HUES48 (cell line): ENCODE measurements at regions not wholly inside any gene's neighbourhood (a gene's known extent, or its start where the extent isn't known, plus 50 kb on each side); places are given as distances from the start of the nearest gene placed in this dataset.
A peak's percentile ranks its signal among the peaks of the same experiment; 100 is the strongest.
"Not testable (repeated sequence)": the region's sequence is repeated elsewhere in the genome, so short reads cannot be mapped to it uniquely, and the experiment has no call there.

Experiments used
- H3K27ac ChIP-seq: one replicate; pipeline ENCODE4 v1.7.0; 2013; ENCODE audit warnings: low read depth, low read length, inconsistent platforms
- H3K27me3 ChIP-seq: 2 replicates; pipeline ENCODE4 v1.6.1; 2013; ENCODE audit warnings: mild to moderate bottlenecking, low read length; ENCODE audit not compliant: control insufficient read depth, insufficient read depth
- H3K36me3 ChIP-seq: 2 replicates; pipeline ENCODE4 v1.6.1; 2013; ENCODE audit warnings: low read length; ENCODE audit not compliant: control insufficient read depth, insufficient read depth
- H3K4me1 ChIP-seq: 2 replicates; pipeline ENCODE4 v1.6.1; 2013; ENCODE audit warnings: mild to moderate bottlenecking, low read length; ENCODE audit not compliant: control insufficient read depth, insufficient read depth
- H3K4me3 ChIP-seq: 2 replicates; pipeline ENCODE4 v1.5.1; 2013; ENCODE audit warnings: mild to moderate bottlenecking, low read depth, low read length
- H3K9ac ChIP-seq: 2 replicates; pipeline ENCODE4 v1.6.1; 2013; ENCODE audit warnings: mild to moderate bottlenecking, low read depth, low read length, moderate library complexity
- H3K9me3 ChIP-seq: 2 replicates; pipeline ENCODE4 v1.6.1; 2013; ENCODE audit warnings: low read length; ENCODE audit not compliant: control insufficient read depth, insufficient read depth

DNA sequence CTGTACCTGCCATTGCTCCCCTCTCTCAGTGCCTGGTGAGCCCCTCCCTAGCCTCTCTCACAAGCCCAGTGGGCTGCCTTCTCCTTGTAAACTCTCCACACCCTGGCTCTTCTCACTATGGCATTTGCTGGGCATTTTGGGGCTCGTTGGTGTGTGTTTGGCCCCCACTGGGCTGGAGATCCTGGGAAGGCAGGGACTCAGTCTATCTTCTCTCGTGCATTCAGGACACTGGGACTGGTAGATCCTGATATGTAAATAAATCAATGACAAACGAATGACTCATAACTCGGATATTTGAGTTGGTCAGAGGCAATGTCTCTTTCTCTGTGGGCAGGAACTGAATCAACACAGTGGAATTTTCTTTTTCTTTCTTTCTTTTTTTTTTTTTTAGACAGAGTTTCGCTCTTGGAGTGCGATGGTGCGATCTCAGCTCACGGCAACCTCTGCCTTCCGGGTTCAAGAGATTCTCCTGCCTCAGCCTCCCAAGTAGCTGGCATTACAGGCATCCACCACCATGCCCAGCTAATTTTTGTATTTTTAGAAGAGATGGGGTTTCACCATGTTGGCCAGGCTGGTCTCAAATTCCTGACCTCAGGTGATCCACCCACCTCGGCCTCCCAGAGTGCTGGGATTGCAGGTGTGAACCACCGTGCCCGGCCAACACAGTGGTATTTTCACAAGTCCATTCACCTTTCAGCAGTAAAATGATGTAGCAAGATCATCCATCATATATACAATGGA lies 144.6 kb upstream of the SPRED2 start:
- Histone ChIP-seq H3K4me3 (no peak overlapping the region), H3K9ac (no peak overlapping the region), H3K27ac (peak overlapping the region; percentile 74), H3K27me3 (no peaks in the 10 kb centered on the region), H3K9me3 (no peaks in the 10 kb centered on the region), H3K4me1 (peaks cover 19% of the 10 kb centered on the region), H3K36me3 (no peaks in the 10 kb centered on the region)

DNA sequence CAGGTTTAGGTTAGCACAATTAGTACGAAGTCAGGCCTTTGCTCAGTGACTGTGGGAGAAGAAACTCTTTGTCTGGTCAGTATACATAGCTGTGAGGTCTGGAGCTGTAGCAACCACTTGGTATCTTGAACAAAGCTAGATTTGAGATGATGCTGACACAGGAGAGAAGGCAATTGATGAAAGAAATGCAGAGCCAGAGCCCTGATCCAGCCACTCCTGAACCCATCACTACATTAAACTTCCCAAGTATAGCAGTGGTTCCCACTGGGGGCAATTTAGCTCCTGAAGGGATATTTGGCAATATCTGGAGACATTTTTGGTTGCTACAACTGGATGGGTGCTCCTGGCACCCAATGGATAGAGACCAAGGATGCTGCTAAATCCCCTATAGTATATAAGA lies 143.9 kb upstream of the SPRED2 start:
- Histone ChIP-seq H3K9ac (no peak overlapping the region), H3K4me1 (peaks cover 19% of the 10 kb centered on the region), H3K4me3 (no peak overlapping the region), H3K36me3 (no peaks in the 10 kb centered on the region), H3K9me3 (no peaks in the 10 kb centered on the region), H3K27me3 (no peaks in the 10 kb centered on the region), H3K27ac (peak overlapping the region; percentile 74)

DNA sequence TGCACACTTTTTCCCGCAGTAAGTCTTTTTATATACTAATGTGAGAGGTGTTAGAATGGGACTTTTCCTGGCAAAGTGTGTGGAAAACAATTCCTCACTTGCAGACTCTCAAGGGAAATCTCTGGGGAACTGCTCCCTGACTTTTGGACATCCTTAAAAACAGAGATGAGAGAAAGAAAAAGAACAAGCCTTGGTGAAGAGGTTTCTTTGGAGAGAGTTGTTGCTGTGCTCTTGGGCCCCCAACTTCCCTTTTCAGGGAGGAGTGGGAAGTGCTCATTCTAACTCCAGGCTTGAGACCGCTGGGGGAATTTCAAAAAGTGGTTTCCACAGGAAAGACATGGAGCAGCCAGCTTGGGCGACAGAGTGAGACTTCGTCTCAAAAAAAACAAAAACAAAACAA lies 142.6 kb upstream of the SPRED2 start:
- Histone ChIP-seq H3K9ac (no peak overlapping the region), H3K27me3 (no peaks in the 10 kb centered on the region), H3K4me3 (no peak overlapping the region), H3K4me1 (peaks cover 17% of the 10 kb centered on the region), H3K9me3 (no peaks in the 10 kb centered on the region), H3K36me3 (no peaks in the 10 kb centered on the region), H3K27ac (peak overlapping the region; percentile 4)

- H3K27ac ChIP-seq, H3K27me3 ChIP-seq, H3K4me3 ChIP-seq, H3K9ac ChIP-seq, H3K9me3 ChIP-seq, H3K36me3 ChIP-seq, H3K4me1 ChIP-seq: not testable (repeated sequence)
These were observed 136.4 kb upstream of the SPRED2 start for GRCh38 chr2:65568656-65569440.

DNA sequence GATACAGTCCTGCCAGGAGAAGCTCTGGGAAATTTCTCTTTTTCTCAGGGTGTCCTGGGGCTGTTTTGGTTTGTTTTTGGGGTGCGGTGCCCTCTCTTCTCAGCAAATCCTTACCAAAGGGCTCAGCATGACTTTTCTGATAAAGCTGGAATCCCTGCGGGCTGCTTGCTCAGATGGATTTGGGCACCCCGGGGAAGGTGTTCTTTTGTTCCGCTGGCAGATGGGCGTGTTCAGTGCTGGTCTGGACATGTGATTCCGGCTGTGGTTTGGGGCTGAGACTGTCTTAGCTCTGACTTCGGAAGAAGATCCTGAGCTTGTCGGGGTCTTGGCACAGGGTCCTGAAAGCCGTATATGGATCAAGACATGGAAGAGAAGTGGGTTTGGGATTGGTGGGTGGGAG lies 134.2 kb upstream of the SPRED2 start:
- H3K4me3 ChIP-seq, result no peak overlapping the region
- H3K9ac ChIP-seq, result no peak overlapping the region
- peaks cover 9% of the 10 kb centered on the region for H3K4me1 ChIP-seq
- H3K27me3 ChIP-seq, result 0 out of 2 replicates have a peak, but pooled peaks cover 8% of the 10 kb centered on the region
- peak overlapping the region; percentile 40 for H3K27ac ChIP-seq
- no peaks in the 10 kb centered on the region for H3K36me3 ChIP-seq
- H3K9me3 ChIP-seq, result no peaks in the 10 kb centered on the region

- no peaks in the 10 kb centered on the region for H3K9me3 ChIP-seq
- H3K27ac ChIP-seq, result no peak overlapping the region
- no peaks in the 10 kb centered on the region for H3K36me3 ChIP-seq
- H3K4me1 ChIP-seq, result peaks cover 9% of the 10 kb centered on the region
- 0 out of 2 replicates have a peak, but pooled peaks cover 8% of the 10 kb centered on the region for H3K27me3 ChIP-seq
- no peak overlapping the region for H3K9ac ChIP-seq
- no peak overlapping the region for H3K4me3 ChIP-seq
These were observed 133.3 kb upstream of the SPRED2 start for GRCh38 chr2:65565681-65566080.

DNA sequence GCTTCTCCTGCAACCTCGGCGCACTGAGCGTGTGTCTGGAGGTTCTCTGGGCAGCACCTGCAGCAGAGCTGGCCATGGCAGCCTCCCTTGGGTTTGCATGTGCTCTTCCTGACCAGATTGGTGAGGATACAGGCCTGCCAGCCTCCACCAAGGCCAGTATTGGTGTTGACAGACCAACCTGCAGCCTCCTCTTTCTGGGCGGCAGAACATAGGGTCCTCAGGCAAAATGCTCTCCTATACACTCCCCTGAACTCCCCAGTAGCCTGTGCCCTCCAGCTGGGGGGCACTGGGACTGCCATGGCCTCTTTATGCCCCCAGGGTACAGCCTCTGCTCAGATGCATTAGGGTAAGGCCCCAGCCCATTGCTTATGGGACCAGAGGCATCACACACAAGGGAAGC lies 131.9 kb upstream of the SPRED2 start:
- Histone ChIP-seq H3K36me3 (no peaks in the 10 kb centered on the region), H3K27me3 (0 out of 2 replicates have a peak, but pooled peaks cover 8% of the 10 kb centered on the region), H3K4me3 (no peak overlapping the region), H3K4me1 (peaks cover 12% of the 10 kb centered on the region), H3K9me3 (no peaks in the 10 kb centered on the region), H3K27ac (no peak overlapping the region), H3K9ac (no peak overlapping the region)

GRCh38 chr2:65562890-65563289 lies 130.5 kb upstream of the SPRED2 start:
- H3K27me3 ChIP-seq, result 0 out of 2 replicates have a peak, but pooled peaks cover 8% of the 10 kb centered on the region
- H3K9ac ChIP-seq, result no peak overlapping the region
- H3K27ac ChIP-seq, result no peak overlapping the region
- no peak overlapping the region for H3K4me3 ChIP-seq
- peaks cover 26% of the 10 kb centered on the region for H3K4me1 ChIP-seq
- no peaks in the 10 kb centered on the region for H3K9me3 ChIP-seq
- H3K36me3 ChIP-seq, result no peaks in the 10 kb centered on the region

GRCh38 chr2:65558743-65559142 lies 126.3 kb upstream of the SPRED2 start:
- no peaks in the 10 kb centered on the region for H3K36me3 ChIP-seq

GRCh38 chr2:65557616-65558573 lies 125.5 kb upstream of the SPRED2 start:
- no peaks in the 10 kb centered on the region for H3K36me3 ChIP-seq
- H3K4me3 ChIP-seq, result peak overlapping the region; percentile 40

More at GRCh38 chr2:65558743-65559142, 126.3 kb upstream of the SPRED2 start:
- Histone ChIP-seq H3K9ac (peak overlapping the region; percentile 46; the same call in 1 of the 2 replicates), H3K9me3 (no peaks in the 10 kb centered on the region), H3K27me3 (peaks cover 27% of the 10 kb centered on the region), H3K27ac (peak overlapping the region; percentile 89), H3K4me1 (peaks cover 25% of the 10 kb centered on the region), H3K4me3 (peak overlapping the region; percentile 40)

More at GRCh38 chr2:65557616-65558573, 125.5 kb upstream of the SPRED2 start:
- peak overlapping the region; percentile 89 for H3K27ac ChIP-seq
- peaks cover 27% of the 10 kb centered on the region for H3K4me1 ChIP-seq
- no peaks in the 10 kb centered on the region for H3K9me3 ChIP-seq
- H3K9ac ChIP-seq, result peak overlapping the region; percentile 46; the same call in 1 of the 2 replicates
- H3K27me3 ChIP-seq, result peaks cover 26% of the 10 kb centered on the region
